Prostate gland (tissue), 2 donors: ENCODE measurements at regions not wholly inside any gene's neighbourhood (a gene's known extent, or its start where the extent isn't known, plus 50 kb on each side); places are given as distances from the start of the nearest gene placed in this dataset.

Experiments used
- DNase-seq: peaks from one replicate; pipeline ENCODE4 v3.0.0-alpha.2; 2019; ENCODE audit warnings: low spot score
- H3K27ac ChIP-seq, 2 donors: fragments of 200-600 bp; sonication (generic); 2 replicates each; pipeline ENCODE4 v1.5.1; 2017 to 2019
- H3K27me3 ChIP-seq: fragments of 200-600 bp; sonication (generic); replicated peaks from 2 replicates; pipeline ENCODE4 v1.5.1; 2019; ENCODE audit not compliant: insufficient read depth
- H3K36me3 ChIP-seq, 2 donors: fragments of 200-600 bp; sonication (generic); 1 replicate in 1 of 2; 2 replicates in 1 of 2; pipeline versions ENCODE4 v1.5.1 to v1.8.1; 2017 to 2019
- H3K4me1 ChIP-seq: fragments of 200-600 bp; sonication (generic); replicated peaks from 2 replicates; pipeline ENCODE4 v1.5.1; 2019
- H3K4me3 ChIP-seq, 2 donors: fragments of 200-600 bp; sonication (generic); 2 replicates each; pipeline ENCODE4 v1.5.1; 2017 to 2019
- H3K9me3 ChIP-seq: fragments of 200-600 bp; sonication (generic); 2 replicates; pipeline ENCODE4 v1.5.1; 2017
- CTCF ChIP-seq, 4 experiments: fragments of 200-600 bp in 2 of 4; fragments of 450-650 bp in 2 of 4; sonication (generic) in 2 of 4; IDR thresholded peaks; 1 replicate in 3 of 4; 2 replicates in 1 of 4; pipeline ENCODE4 v1.5.1; 2016 to 2019; ENCODE audit warnings: antibody characterized with exemption in 4 of 4, mild to moderate bottlenecking in 2 of 4, moderate library complexity in 2 of 4
- POLR2A ChIP-seq: fragments of 450-650 bp; IDR thresholded peaks from one replicate; pipeline ENCODE4 v1.6.1; 2016; ENCODE audit warnings: antibody characterized with exemption, mild to moderate bottlenecking
- POLR2AphosphoS5 ChIP-seq: sonication (generic); formaldehyde crosslinking; IDR thresholded peaks from one replicate; pipeline ENCODE4 v1.6.1; 2017; ENCODE audit warnings: antibody characterized with exemption
- WGBS: methylation state at CpG from one replicate; pipeline ENCODE4 v1.1.5; 2018; 5-methylcytosine and 5-hydroxymethylcytosine counted together
- intact Hi-C: fragments of 100-400 bp; cut with DNase I; formaldehyde crosslinking; loops from one replicate; pipeline ENCODE4 v1.14.2; 2022

- H3K27ac ChIP-seq = no peak overlapping the region
- no peak overlapping the region for H3K4me3 ChIP-seq
- TF ChIP-seq CTCF (IDR thresholded peaks at IDR 0.05) (no peak), POLR2A (no peak), POLR2AphosphoS5 (no peak)
- intact Hi-C loops = no loop called here
- no peaks in the 10 kb centered on the region for H3K36me3 ChIP-seq
- DNase-seq = no peak
- no peaks in the 10 kb centered on the region for H3K4me1 ChIP-seq
- WGBS = 96% methylated on average over 13 of the region's 13 CpGs
- no peaks in the 10 kb centered on the region for H3K27me3 ChIP-seq
- no peaks in the 10 kb centered on the region for H3K9me3 ChIP-seq
Observed at GRCh38 chr6:170082067-170082466, 208.8 kb downstream of the DLL1 start.

DNA sequence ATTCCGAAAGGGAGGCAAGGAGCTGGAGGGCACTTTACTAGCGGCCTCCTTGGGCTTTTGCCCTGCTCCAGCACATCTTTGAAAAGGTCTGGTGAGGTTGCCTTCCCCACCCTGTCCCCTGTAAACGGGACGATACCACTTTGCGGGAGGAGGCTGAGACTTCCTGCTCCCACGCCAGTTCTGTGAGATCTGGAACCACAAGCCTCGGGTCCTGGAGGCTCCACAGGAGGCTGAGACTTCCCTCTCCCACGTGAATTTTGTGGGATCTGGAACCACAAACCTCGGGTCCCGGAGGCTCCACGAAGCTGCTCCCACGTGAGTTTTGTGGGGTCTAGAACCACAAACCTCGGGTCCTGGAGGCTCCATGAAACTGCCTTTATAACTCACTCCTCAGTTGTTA lies 209.3 kb downstream of the DLL1 start:
- TF ChIP-seq CTCF (IDR thresholded peaks at IDR 0.05) (no peak), POLR2A (no peak), POLR2AphosphoS5 (no peak)
- no peaks in the 10 kb centered on the region for H3K27me3 ChIP-seq
- H3K9me3 ChIP-seq = no peaks in the 10 kb centered on the region
- DNase-seq = no peak
- intact Hi-C loops = no loop called here
- H3K27ac ChIP-seq = peak overlapping the region in 1 of 2 donors; percentile 1
- H3K4me3 ChIP-seq = no peak overlapping the region
- H3K36me3 ChIP-seq = no peaks in the 10 kb centered on the region
- 47% methylated on average over 13 of the region's 13 CpGs for WGBS
- H3K4me1 ChIP-seq = no peaks in the 10 kb centered on the region

DNA sequence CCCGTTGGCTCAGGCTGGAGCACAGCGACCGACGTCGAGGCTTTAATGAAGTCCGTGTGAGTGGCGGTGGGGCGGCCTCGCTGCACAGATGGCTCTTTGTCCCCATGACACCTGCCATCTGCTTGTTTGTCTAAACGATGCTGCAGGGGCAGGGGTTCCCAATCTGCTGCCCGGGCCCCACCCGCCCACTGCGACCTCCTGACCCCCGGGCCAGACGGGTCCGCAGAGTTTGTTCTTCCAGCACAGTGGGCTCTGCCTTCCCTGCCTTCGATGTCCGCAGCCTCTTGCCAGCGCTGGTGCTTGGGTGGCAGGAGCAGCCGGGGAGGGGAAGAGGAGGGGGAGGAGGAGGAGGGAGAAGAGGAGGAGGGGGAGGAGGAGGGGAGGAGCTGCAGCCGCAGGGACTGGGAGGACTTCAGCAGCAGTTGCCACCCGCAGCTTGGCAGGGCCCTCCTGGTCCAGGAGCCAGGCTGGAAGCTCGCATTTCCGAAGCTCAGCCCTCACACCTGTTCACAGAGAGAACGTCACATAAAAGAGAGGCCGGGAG lies 210.0 kb downstream of the DLL1 start:
- H3K27ac ChIP-seq = no peak overlapping the region
- WGBS = 21% methylated on average over 26 of the region's 26 CpGs
- no peak overlapping the region for H3K4me3 ChIP-seq
- TF ChIP-seq POLR2A = no peak
- H3K27me3 ChIP-seq = no peaks in the 10 kb centered on the region
- H3K9me3 ChIP-seq = no peaks in the 10 kb centered on the region
- intact Hi-C loops = no loop called here
- DNase-seq = no peak
- H3K36me3 ChIP-seq = no peaks in the 10 kb centered on the region
- no peaks in the 10 kb centered on the region for H3K4me1 ChIP-seq

DNA sequence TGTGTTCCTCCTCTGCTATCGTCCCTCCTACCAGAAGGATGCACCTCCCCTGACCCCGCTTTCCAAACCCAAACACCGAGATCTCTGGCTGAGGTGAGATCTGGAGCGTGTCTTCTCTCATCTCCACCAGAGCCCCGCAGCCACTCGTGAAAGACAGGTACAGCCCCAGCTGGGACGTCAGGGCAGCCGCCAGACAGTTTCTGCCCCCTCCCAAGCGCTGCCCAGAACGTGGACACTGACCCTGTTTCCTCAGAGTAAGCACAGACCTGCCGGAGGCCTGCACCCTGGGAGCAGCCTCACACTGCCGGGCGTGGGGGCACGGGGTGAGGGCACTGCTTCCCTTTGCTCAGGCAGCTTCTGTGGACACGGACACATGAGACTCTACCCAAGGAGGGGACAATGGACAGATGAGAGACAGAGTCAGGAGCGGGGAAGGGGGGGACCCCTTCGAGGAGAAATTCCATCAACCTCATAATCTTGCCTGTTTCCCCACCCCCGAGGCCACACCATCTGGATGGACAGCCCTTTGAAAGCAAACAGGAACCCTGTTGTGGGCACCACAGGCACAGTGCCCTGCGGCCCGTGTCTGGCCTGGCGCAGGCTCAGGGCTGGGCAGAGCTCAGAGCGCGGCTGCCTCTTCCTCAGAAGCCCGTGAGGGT lies 210.6 kb downstream of the DLL1 start:
- Histone ChIP-seq H3K36me3 (no peaks in the 10 kb centered on the region), H3K27me3 (no peaks in the 10 kb centered on the region), H3K9me3 (no peaks in the 10 kb centered on the region), H3K27ac (no peak overlapping the region), H3K4me3 (no peak overlapping the region), H3K4me1 (no peaks in the 10 kb centered on the region)
- 80% methylated on average over 24 of the region's 24 CpGs for WGBS
- no peak for TF ChIP-seq CTCF (IDR thresholded peaks at IDR 0.05)
- DNase-seq = no peak
- intact Hi-C loops = no loop called here

DNA sequence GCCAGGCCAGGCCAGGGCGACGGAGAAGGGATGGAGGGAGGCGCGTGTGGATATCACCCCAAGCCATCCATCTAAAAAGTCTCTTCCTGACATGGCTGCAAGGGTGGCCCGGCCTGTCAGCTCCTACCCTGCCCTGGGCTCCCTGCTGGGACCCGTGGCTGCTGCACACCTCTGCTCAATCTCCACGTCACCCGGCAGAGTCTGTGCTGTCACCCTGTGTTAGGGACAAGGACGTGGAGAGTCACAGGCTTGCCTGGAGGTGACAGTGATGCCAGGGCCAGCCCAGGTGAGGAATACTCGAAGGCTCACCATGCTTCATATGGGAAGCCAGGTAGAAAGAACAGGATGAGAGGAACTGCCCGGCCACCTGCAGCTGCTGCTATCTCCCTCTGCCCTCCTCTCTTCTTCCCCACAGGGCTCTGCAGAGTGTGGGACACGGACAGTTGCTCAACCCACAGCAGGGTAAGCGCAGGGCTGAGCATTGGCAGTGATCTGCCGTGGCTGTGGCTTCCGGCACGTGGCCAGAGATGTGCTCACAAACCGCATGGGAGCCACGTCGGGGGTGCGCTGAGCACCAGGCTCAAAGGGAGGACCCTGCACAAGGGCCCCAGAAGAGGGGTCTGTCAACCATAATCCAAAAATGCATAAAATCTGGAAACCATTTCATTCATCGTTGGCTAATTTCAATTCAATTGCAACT lies 214.3 kb downstream of the DLL1 start:
- Histone ChIP-seq H3K27me3 (no peaks in the 10 kb centered on the region), H3K27ac (no peak overlapping the region), H3K4me1 (no peaks in the 10 kb centered on the region), H3K9me3 (no peaks in the 10 kb centered on the region), H3K36me3 (no peaks in the 10 kb centered on the region), H3K4me3 (no peak overlapping the region)
- DNase-seq = no peak
- 95% methylated on average over 21 of the region's 21 CpGs for WGBS
- TF ChIP-seq CTCF (IDR thresholded peaks at IDR 0.05) = no peak
- no peak for TF ChIP-seq POLR2A
- TF ChIP-seq POLR2AphosphoS5 = no peak
- intact Hi-C loops = no loop called here
